HG03066 (cell line): ENCODE measurements at regions not wholly inside any gene's neighbourhood (a gene's known extent, or its start where the extent isn't known, plus 50 kb on each side); places are given as distances from the start of the nearest gene placed in this dataset.
"Not testable (repeated sequence)": the region's sequence is repeated elsewhere in the genome, so short reads cannot be mapped to it uniquely, and the experiment has no call there.

Experiments used
- ATAC-seq: cut with Tn5 transposase; IDR thresholded peaks from one replicate; pipeline ENCODE4 v1.9.1; 2021; ENCODE audit warnings: low read depth; ENCODE audit not compliant: unreplicated experiment

GRCh38 chr6:4677751-4678065 lies 98.5 kb upstream of the CDYL start:
- ATAC-seq, result no peak

GRCh38 chr6:4677011-4677750 lies 99.0 kb upstream of the CDYL start:
- no peak for ATAC-seq

- ATAC-seq, result no peak
Measured at GRCh38 chr6:4676016-4676415, 100.2 kb upstream of the CDYL start.

GRCh38 chr6:4675121-4675520 lies 101.1 kb upstream of the CDYL start:
- ATAC-seq, result no peak

GRCh38 chr6:4673861-4674260 lies 102.3 kb upstream of the CDYL start:
- ATAC-seq, result no peak

- ATAC-seq, result no peak
Measured at GRCh38 chr6:4672772-4673171, 103.4 kb upstream of the CDYL start.

GRCh38 chr6:4671587-4672115 lies 104.6 kb upstream of the CDYL start:
- no peak for ATAC-seq

- no peak for ATAC-seq
Measured at GRCh38 chr6:4670824-4671409, 105.3 kb upstream of the CDYL start.

- ATAC-seq, result no peak
Measured at GRCh38 chr6:4670290-4670689, 105.9 kb upstream of the CDYL start.

GRCh38 chr6:4668271-4669179 lies 107.7 kb upstream of the CDYL start:
- ATAC-seq, result no peak

- no peak for ATAC-seq
Measured at GRCh38 chr6:4667591-4667990, 108.6 kb upstream of the CDYL start.

- no peak for ATAC-seq
Measured at GRCh38 chr6:4666886-4667513, 109.2 kb upstream of the CDYL start.

GRCh38 chr6:4665489-4666417 lies 110.5 kb upstream of the CDYL start:
- ATAC-seq, result no peak

GRCh38 chr6:4664911-4665310 lies 111.3 kb upstream of the CDYL start:
- ATAC-seq, result no peak

GRCh38 chr6:4664117-4664626 lies 112.0 kb upstream of the CDYL start:
- ATAC-seq, result no peak

- ATAC-seq, result no peak
Measured at GRCh38 chr6:4662886-4663285, 113.3 kb upstream of the CDYL start.

- ATAC-seq, result no peak
Measured at GRCh38 chr6:4661391-4661790, 114.8 kb upstream of the CDYL start.

- ATAC-seq, result no peak
Measured at GRCh38 chr6:4660377-4661321, 115.6 kb upstream of the CDYL start.

- ATAC-seq, result not testable (repeated sequence)
Measured at GRCh38 chr6:4659719-4660118, 116.5 kb upstream of the CDYL start.
